GM12878 (cell line): ENCODE measurements at regions not wholly inside any gene's neighbourhood (a gene's known extent, or its start where the extent isn't known, plus 50 kb on each side); places are given as distances from the start of the nearest gene placed in this dataset.

Source experiments
- BHLHE40 ChIP-seq, 2 experiments: fragments of 450-650 bp in 1 of 2; IDR thresholded peaks; 2 replicates each; pipeline ENCODE4 v1.6.1; 2011 to 2017; ENCODE audit warnings: low read depth in 2 of 2, borderline replicate concordance in 1 of 2, improper control_type of control experiment in 1 of 2, low read length in 1 of 2, mild to moderate bottlenecking in 1 of 2
- E4F1 ChIP-seq: fragments of 450-650 bp; IDR thresholded peaks from 2 replicates; pipeline ENCODE4 v1.6.1; 2018; ENCODE audit warnings: borderline replicate concordance, mild to moderate bottlenecking; ENCODE audit not compliant: partially characterized antibody
- IRF5 ChIP-seq: fragments of 450-650 bp; IDR thresholded peaks from 2 replicates; pipeline ENCODE4 v1.6.1; 2017; ENCODE audit warnings: borderline replicate concordance
- KLF5 ChIP-seq: fragments of 450-650 bp; IDR thresholded peaks from 2 replicates; pipeline ENCODE4 v1.6.1; 2014; ENCODE audit warnings: mild to moderate bottlenecking; ENCODE audit not compliant: partially characterized antibody
- MXI1 ChIP-seq: fragments of 150-350 bp; IDR thresholded peaks from 2 replicates; pipeline ENCODE4 v1.6.1; 2011; ENCODE audit warnings: low read depth, mild to moderate bottlenecking, inconsistent platforms, low read length, improper control_type of control experiment
- RB1 ChIP-seq: fragments of 450-650 bp; formaldehyde crosslinking; IDR thresholded peaks from 2 replicates; pipeline ENCODE4 v1.6.1; 2017; ENCODE audit warnings: mild to moderate bottlenecking, borderline replicate concordance
- RELA ChIP-seq: fragments of 450-650 bp; IDR thresholded peaks from 2 replicates; pipeline ENCODE4 v1.8.0; 2014; ENCODE audit warnings: borderline replicate concordance; ENCODE audit not compliant: partially characterized antibody
- TCF7 ChIP-seq: IDR thresholded peaks from 2 replicates; pipeline ENCODE4 v1.6.1; 2014; ENCODE audit warnings: antibody characterized with exemption, borderline replicate concordance
- YY1 ChIP-seq: IDR thresholded peaks from 2 replicates; pipeline ENCODE4 v1.6.1; 2011; ENCODE audit warnings: low read depth, mild to moderate bottlenecking, low read length

GRCh38 chr2:74059137-74059775 is 74.5 kb downstream of the TET3 start (continued):
- TF ChIP-seq E4F1 = no peak
- no peak for TF ChIP-seq KLF5
- no peak for TF ChIP-seq IRF5
- TF ChIP-seq YY1 = no peak
- no peak for TF ChIP-seq RB1
- no peak for TF ChIP-seq TCF7
- no peak for TF ChIP-seq BHLHE40 (IDR thresholded peaks at IDR 0.05; ENCODE audit: borderline replicate concordance in 1 of 2, low read depth in 2 of 2, low read length in 1 of 2)
- no peak for TF ChIP-seq MXI1
- TF ChIP-seq RELA = no peak
